Right renal cortex interstitium (tissue), 3 donors: ENCODE measurements at regions not wholly inside any gene's neighbourhood (a gene's known extent, or its start where the extent isn't known, plus 50 kb on each side); places are given as distances from the start of the nearest gene placed in this dataset.

Experiments
- DNase-seq, 3 donors: peaks; one replicate each; pipeline ENCODE4 v3.0.0-alpha.2; 2013; ENCODE audit warnings: low read depth in 3 of 3, low spot score in 2 of 3

- DNase-seq: no peak
Observed at GRCh38 chr13:73767191-73767741, 366.9 kb downstream of the KLF12 start.

GRCh38 chr13:73765651-73766384, 368.4 kb downstream of the KLF12 start:
- peak; percentile 89 to 92 (median 90) for DNase-seq

- DNase-seq: no peak
Observed at GRCh38 chr13:73759434-73759833, 374.8 kb downstream of the KLF12 start.

- no peak for DNase-seq
Observed at GRCh38 chr13:73757481-73758233, 376.5 kb downstream of the KLF12 start.

- peak; percentile 57 to 71 (median 69) for DNase-seq
Observed at GRCh38 chr13:73754727-73755292, 379.4 kb downstream of the KLF12 start.

- no peak for DNase-seq
Observed at GRCh38 chr13:73754241-73754640, 380.0 kb downstream of the KLF12 start.

GRCh38 chr13:73751290-73751689, 382.9 kb downstream of the KLF12 start:
- DNase-seq: no peak

GRCh38 chr13:73748404-73748803, 385.8 kb downstream of the KLF12 start:
- no peak for DNase-seq

GRCh38 chr13:73745190-73745589, 389.0 kb downstream of the KLF12 start:
- DNase-seq: no peak

GRCh38 chr13:73742982-73743381, 391.2 kb downstream of the KLF12 start:
- no peak for DNase-seq

GRCh38 chr13:73741742-73742141, 392.5 kb downstream of the KLF12 start:
- no peak for DNase-seq

GRCh38 chr13:73741111-73741510, 393.1 kb downstream of the KLF12 start:
- no peak for DNase-seq

GRCh38 chr13:73740666-73741065, 393.5 kb downstream of the KLF12 start:
- DNase-seq: no peak

GRCh38 chr13:73739394-73739793, 394.8 kb downstream of the KLF12 start:
- DNase-seq: no peak

- DNase-seq: no peak
Observed at GRCh38 chr13:73738626-73739025, 395.6 kb downstream of the KLF12 start.

- no peak for DNase-seq
Observed at GRCh38 chr13:73737214-73737613, 397.0 kb downstream of the KLF12 start.

- no peak for DNase-seq
Observed at GRCh38 chr13:73733706-73734105, 400.5 kb downstream of the KLF12 start.

GRCh38 chr13:73732350-73732749, 401.9 kb downstream of the KLF12 start:
- no peak for DNase-seq

- DNase-seq: no peak
Observed at GRCh38 chr13:73731564-73731963, 402.6 kb downstream of the KLF12 start.

- no peak for DNase-seq
Observed at GRCh38 chr13:73730014-73730413, 404.2 kb downstream of the KLF12 start.

GRCh38 chr13:73729046-73729445, 405.2 kb downstream of the KLF12 start:
- DNase-seq: no peak

- no peak for DNase-seq
Observed at GRCh38 chr13:73722120-73722519, 412.1 kb downstream of the KLF12 start.
